B cell (primary cell): ENCODE measurements at regions not wholly inside any gene's neighbourhood (a gene's known extent, or its start where the extent isn't known, plus 50 kb on each side); places are given as distances from the start of the nearest gene placed in this dataset.
"Not testable (repeated sequence)": the region's sequence is repeated elsewhere in the genome, so short reads cannot be mapped to it uniquely, and the experiment has no call there.

ENCODE experiments used
- ATAC-seq: fragments of 200-7000 bp; cut with Tn5 transposase; one replicate; pipeline ENCODE4 v1.10.0; 2021; ENCODE audit warnings: low read depth, mild to moderate bottlenecking, moderate number of reproducible peaks, moderate library complexity
- CTCF ChIA-PET: fragments of 350-600 bp; sonication (Branson Sonifier 250); formaldehyde crosslinking; loops from one replicate; lab custom pipeline; 2021; ENCODE audit warnings: antibody characterized with exemption, inconsistent platforms; lab: Charles Lee
- POLR2A ChIA-PET: fragments of 350-600 bp; sonication (Branson Sonifier 250); formaldehyde crosslinking; loops from one replicate; lab custom pipeline; 2021; ENCODE audit warnings: antibody characterized with exemption; lab: Charles Lee
- DNase-seq: peaks from one replicate; pipeline ENCODE4 v3.0.0; 2013
- H2AFZ ChIP-seq: 2 replicates; pipeline ENCODE4 v1.6.1; 2012; ENCODE audit warnings: mild to moderate bottlenecking, low read depth, low read length; ENCODE audit not compliant: insufficient read depth, poor library complexity, severe bottlenecking
- H3K27ac ChIP-seq, 2 donors: 1 replicate in 1 of 2; 2 replicates in 1 of 2; pipeline ENCODE4 v1.5.1; 2012 to 2013; ENCODE audit warnings: low read length in 2 of 2, mild to moderate bottlenecking in 2 of 2, moderate library complexity in 1 of 2
- H3K27me3 ChIP-seq, 4 experiments: fragments of 200-600 bp in 1 of 4; sonication (generic) in 1 of 4; replicated peaks in 1 of 4; 1 replicate in 2 of 4; 2 replicates in 2 of 4; pipeline versions ENCODE4 v1.6.1 to v1.7.0; 2013 to 2016; ENCODE audit warnings: low read length in 3 of 4, mild to moderate bottlenecking in 2 of 4, mixed read lengths in 1 of 4, moderate library complexity in 1 of 4; ENCODE audit not compliant: insufficient read depth in 4 of 4, control insufficient read depth in 3 of 4; ENCODE audit errors: control extremely low read depth in 1 of 4
- H3K36me3 ChIP-seq, 2 experiments: replicated peaks in 1 of 2; 1 replicate in 1 of 2; 2 replicates in 1 of 2; pipeline versions ENCODE4 v1.6.1 to v1.7.1; 2013; ENCODE audit warnings: low read length in 1 of 2; ENCODE audit not compliant: insufficient read depth in 2 of 2, control insufficient read depth in 1 of 2; ENCODE audit errors: control extremely low read depth in 1 of 2, extremely low read depth in 1 of 2
- H3K4me1 ChIP-seq, 2 donors: fragments of 200-600 bp in 1 of 2; sonication (generic) in 1 of 2; 1 replicate in 1 of 2; 2 replicates in 1 of 2; pipeline versions ENCODE4 v1.5.1 to v1.6.1; 2013 to 2017; ENCODE audit warnings: low read length in 2 of 2; ENCODE audit not compliant: control insufficient read depth in 2 of 2, insufficient read depth in 2 of 2
- H3K4me2 ChIP-seq: replicated peaks from 2 replicates; pipeline ENCODE3; 2012; ENCODE audit warnings: mild to moderate bottlenecking, low read depth, low read length; ENCODE audit not compliant: poor library complexity, severe bottlenecking
- H3K4me3 ChIP-seq, 5 experiments: fragments of 200-600 bp in 1 of 5; sonication (generic) in 1 of 5; 1 replicate in 3 of 5; 2 replicates in 2 of 5; pipeline versions ENCODE4 v1.5.1 to v1.7.0; 2011 to 2016; ENCODE audit warnings: low read length in 4 of 5, mild to moderate bottlenecking in 4 of 5, low read depth in 2 of 5, control low read depth in 1 of 5, moderate library complexity in 1 of 5; ENCODE audit not compliant: insufficient read depth in 1 of 5; ENCODE audit errors: control extremely low read depth in 1 of 5, extremely low read depth in 1 of 5
- H3K79me2 ChIP-seq: fragments of 200-600 bp; sonication (generic); one replicate; pipeline ENCODE4 v1.6.0; 2016; ENCODE audit warnings: low read length; ENCODE audit not compliant: control insufficient read depth, insufficient read depth
- H3K9ac ChIP-seq: fragments of 200-600 bp; sonication (generic); 2 replicates; pipeline ENCODE4 v1.6.1; 2017; ENCODE audit warnings: mild to moderate bottlenecking, low read length, moderate library complexity
- H3K9me3 ChIP-seq, 3 donors: one replicate each; pipeline versions ENCODE4 v1.6.1 to v1.7.1; 2013; ENCODE audit warnings: low read length in 2 of 3; ENCODE audit not compliant: control insufficient read depth in 2 of 3, insufficient read depth in 1 of 3; ENCODE audit errors: control extremely low read depth in 1 of 3
- H4K20me1 ChIP-seq: 2 replicates; pipeline ENCODE4 v1.6.0; 2012; ENCODE audit warnings: mild to moderate bottlenecking, low read length; ENCODE audit not compliant: insufficient read depth, control insufficient read depth, poor library complexity, severe bottlenecking
- H3K27ac Mint-ChIP-seq: one replicate; pipeline ENCODE4 v1.8.0; 2021; ENCODE audit warnings: mixed read lengths
- H3K27me3 Mint-ChIP-seq: one replicate; pipeline ENCODE4 v1.8.0; 2021; ENCODE audit warnings: mixed read lengths
- H3K4me1 Mint-ChIP-seq: one replicate; pipeline ENCODE4 v1.8.0; 2021; ENCODE audit warnings: mixed read lengths
- H3K4me3 Mint-ChIP-seq: one replicate; pipeline ENCODE4 v1.8.0; 2021; ENCODE audit warnings: mixed read lengths
- H3K9me3 Mint-ChIP-seq: one replicate; pipeline ENCODE4 v1.8.0; 2022; ENCODE audit warnings: mixed read lengths; ENCODE audit not compliant: insufficient read depth
- CTCF ChIP-seq: fragments of 200-600 bp; IDR thresholded peaks from one replicate; pipeline ENCODE4 v1.8.0; 2022; ENCODE audit warnings: antibody characterized with exemption, mild to moderate bottlenecking
- EZH2 ChIP-seq: IDR thresholded peaks from 2 replicates; pipeline ENCODE4 v1.6.1; 2012; ENCODE audit warnings: borderline replicate concordance, low read depth, mild to moderate bottlenecking, moderate library complexity, low read length; ENCODE audit not compliant: insufficient read depth, poor library complexity, severe bottlenecking
- WGBS: methylation state at CpG from one replicate; pipeline ENCODE4 v1.1.5; 2013; ENCODE audit warnings: missing lambda C conversion rate; ENCODE audit not compliant: insufficient coverage; 5-methylcytosine and 5-hydroxymethylcytosine counted together
- intact Hi-C: fragments of 100-400 bp; cut with micrococcal nuclease; formaldehyde crosslinking; loops from one replicate; pipeline ENCODE4 v1.10.0; 2022

- no peak overlapping the region for H3K4me3 ChIP-seq
- ChIA-PET CTCF (no interaction called here), POLR2A (no interaction called here)
- no peaks in the 10 kb centered on the region for H3K36me3 ChIP-seq
- no peak overlapping the region for H3K27ac Mint-ChIP-seq
- H3K27me3 Mint-ChIP-seq, result no peaks in the 10 kb centered on the region
- no peaks in the 10 kb centered on the region for H4K20me1 ChIP-seq
- TF ChIP-seq EZH2 (no peak), CTCF (no peak)
- peaks cover 1 to 65% (median 5%) of the 10 kb centered on the region in 3 donors for H3K9me3 ChIP-seq
- H3K4me2 ChIP-seq, result no peak overlapping the region
- WGBS, result 75% methylated on average over 13 of the region's 16 CpGs
- no peak overlapping the region for H3K4me3 Mint-ChIP-seq
- intact Hi-C loops, result no loop called here
- H3K9me3 Mint-ChIP-seq, result peaks cover 15% of the 10 kb centered on the region
- H3K4me1 Mint-ChIP-seq, result no peaks in the 10 kb centered on the region
- ATAC-seq (no peak), DNase-seq (no peak)
- no peak overlapping the region for H2AFZ ChIP-seq
- no peaks in the 10 kb centered on the region for H3K27me3 ChIP-seq
- H3K79me2 ChIP-seq, result no peaks in the 10 kb centered on the region
- no peak overlapping the region for H3K9ac ChIP-seq
- no peaks in the 10 kb centered on the region for H3K4me1 ChIP-seq
- no peak overlapping the region for H3K27ac ChIP-seq
Measured at GRCh38 chr20:29302979-29303644, 1954.4 kb upstream of the DEFB115 start.

GRCh38 chr20:29306390-29307072, 1950.9 kb upstream of the DEFB115 start:
- ChIA-PET CTCF (no interaction called here), POLR2A (no interaction called here)
- no peak overlapping the region for H3K4me2 ChIP-seq
- no peak for DNase-seq
- no peak overlapping the region for H3K4me3 ChIP-seq
- H3K9ac ChIP-seq, result no peak overlapping the region
- no peak overlapping the region for H3K27ac Mint-ChIP-seq
- H3K27ac ChIP-seq, result no peak overlapping the region
- H3K4me3 Mint-ChIP-seq, result no peak overlapping the region
- no peaks in the 10 kb centered on the region for H3K27me3 Mint-ChIP-seq
- ATAC-seq, result no peak
- TF ChIP-seq CTCF, result no peak
- no peak for TF ChIP-seq EZH2
- no peak overlapping the region for H2AFZ ChIP-seq
- intact Hi-C loops, result no loop called here
- WGBS, result 71% methylated on average over 14 of the region's 21 CpGs
- H3K4me1 Mint-ChIP-seq, result no peaks in the 10 kb centered on the region
- no peaks in the 10 kb centered on the region for H3K4me1 ChIP-seq
- H3K27me3 ChIP-seq, result no peaks in the 10 kb centered on the region
- peaks cover under 1 to 46% (median 1%) of the 10 kb centered on the region in 3 donors for H3K9me3 ChIP-seq
- no peaks in the 10 kb centered on the region for H3K36me3 ChIP-seq
- no peaks in the 10 kb centered on the region for H3K79me2 ChIP-seq
- peaks cover 15% of the 10 kb centered on the region for H3K9me3 Mint-ChIP-seq
- H4K20me1 ChIP-seq, result no peaks in the 10 kb centered on the region

GRCh38 chr20:29307484-29307883, 1950.0 kb upstream of the DEFB115 start:
- CTCF ChIA-PET, H3K4me3 ChIP-seq, H3K9ac ChIP-seq, H3K4me1 ChIP-seq, H3K4me3 Mint-ChIP-seq, H3K4me2 ChIP-seq, DNase-seq, H3K27ac ChIP-seq, POLR2A ChIA-PET, ATAC-seq, H3K27me3 ChIP-seq, H4K20me1 ChIP-seq, intact Hi-C loops, H3K4me1 Mint-ChIP-seq, H3K36me3 ChIP-seq, H3K27me3 Mint-ChIP-seq, H3K27ac Mint-ChIP-seq, H3K79me2 ChIP-seq, H2AFZ ChIP-seq: not testable (repeated sequence)
- peaks cover 0 to 42% (median 1%) of the 10 kb centered on the region in 3 donors for H3K9me3 ChIP-seq
- 97% methylated on average over 11 of the region's 17 CpGs for WGBS
- H3K9me3 Mint-ChIP-seq, result peaks cover 17% of the 10 kb centered on the region
